Activated CD4-positive, alpha-beta memory T cell treated with anti-CD3 and anti-CD28 coated beads, Interleukin-2, amount 10 ng/mL, durations not matched to agents 7 days and 5 days (primary cell): ENCODE measurements at regions not wholly inside any gene's neighbourhood (a gene's known extent, or its start where the extent isn't known, plus 50 kb on each side); places are given as distances from the start of the nearest gene placed in this dataset.

Source experiments
- CTCF ChIA-PET: fragments of 350-600 bp; sonication (Branson Sonifier 250); formaldehyde crosslinking; loops from one replicate; lab custom pipeline; 2021; ENCODE audit warnings: antibody characterized with exemption, inconsistent platforms; lab: Charles Lee
- POLR2A ChIA-PET: fragments of 350-600 bp; sonication (Branson Sonifier 250); formaldehyde crosslinking; loops from one replicate; lab custom pipeline; 2021; ENCODE audit warnings: antibody characterized with exemption; lab: Charles Lee
- DNase-seq: peaks from one replicate; pipeline ENCODE4 v3.0.0-alpha.2; 2020
- H3K27ac Mint-ChIP-seq: one replicate; pipeline ENCODE4 v1.8.0; 2021; ENCODE audit warnings: mild to moderate bottlenecking, mixed read lengths
- H3K27me3 Mint-ChIP-seq: one replicate; pipeline ENCODE4 v1.8.0; 2021; ENCODE audit warnings: mixed read lengths
- H3K36me3 Mint-ChIP-seq: one replicate; pipeline ENCODE4 v1.8.0; 2021; ENCODE audit warnings: low read depth, mixed read lengths
- H3K4me1 Mint-ChIP-seq: one replicate; pipeline ENCODE4 v1.8.0; 2021; ENCODE audit warnings: mixed read lengths
- H3K4me3 Mint-ChIP-seq: one replicate; pipeline ENCODE4 v1.8.0; 2021; ENCODE audit warnings: mild to moderate bottlenecking, mixed read lengths
- H3K9me3 Mint-ChIP-seq: one replicate; pipeline ENCODE4 v1.8.0; 2021; ENCODE audit warnings: mixed read lengths

- no peaks in the 10 kb centered on the region for H3K36me3 Mint-ChIP-seq
- H3K4me1 Mint-ChIP-seq, result no peaks in the 10 kb centered on the region
- POLR2A ChIA-PET, result no interaction called here
- CTCF ChIA-PET, result no interaction called here
- H3K9me3 Mint-ChIP-seq, result peaks cover 6% of the 10 kb centered on the region
- H3K27ac Mint-ChIP-seq, result no peak overlapping the region
- H3K27me3 Mint-ChIP-seq, result no peaks in the 10 kb centered on the region
- no peak overlapping the region for H3K4me3 Mint-ChIP-seq
- DNase-seq, result no peak
These were observed 220.0 kb downstream of the C3orf38 start for GRCh38 chr3:88369767-88370166.

- H3K4me1 Mint-ChIP-seq, result peaks cover 7% of the 10 kb centered on the region
- no peaks in the 10 kb centered on the region for H3K36me3 Mint-ChIP-seq
- no peak overlapping the region for H3K27ac Mint-ChIP-seq
- POLR2A ChIA-PET, result no interaction called here
- H3K27me3 Mint-ChIP-seq, result no peaks in the 10 kb centered on the region
- H3K4me3 Mint-ChIP-seq, result no peak overlapping the region
- H3K9me3 Mint-ChIP-seq, result peaks cover 9% of the 10 kb centered on the region
- DNase-seq, result no peak
- CTCF ChIA-PET, result no interaction called here
These were observed 235.3 kb downstream of the C3orf38 start for GRCh38 chr3:88385090-88385489.

GRCh38 chr3:88398581-88398980 lies 248.8 kb downstream of the C3orf38 start:
- Mint-ChIP-seq H3K9me3 (peaks cover 2% of the 10 kb centered on the region), H3K36me3 (no peaks in the 10 kb centered on the region), H3K27ac (no peak overlapping the region), H3K4me1 (no peaks in the 10 kb centered on the region), H3K27me3 (no peaks in the 10 kb centered on the region), H3K4me3 (no peak overlapping the region)
- no peak for DNase-seq
- ChIA-PET CTCF (no interaction called here), POLR2A (no interaction called here)

GRCh38 chr3:88403319-88403718 lies 253.6 kb downstream of the C3orf38 start:
- CTCF ChIA-PET, result no interaction called here
- H3K27ac Mint-ChIP-seq, result no peak overlapping the region
- POLR2A ChIA-PET, result no interaction called here
- no peaks in the 10 kb centered on the region for H3K27me3 Mint-ChIP-seq
- H3K4me3 Mint-ChIP-seq, result no peak overlapping the region
- no peaks in the 10 kb centered on the region for H3K4me1 Mint-ChIP-seq
- no peaks in the 10 kb centered on the region for H3K9me3 Mint-ChIP-seq
- H3K36me3 Mint-ChIP-seq, result no peaks in the 10 kb centered on the region
- DNase-seq, result no peak

GRCh38 chr3:88408097-88408496 lies 258.3 kb downstream of the C3orf38 start:
- H3K4me3 Mint-ChIP-seq, result no peak overlapping the region
- POLR2A ChIA-PET, result no interaction called here
- peaks cover 6% of the 10 kb centered on the region for H3K4me1 Mint-ChIP-seq
- no peaks in the 10 kb centered on the region for H3K9me3 Mint-ChIP-seq
- no peaks in the 10 kb centered on the region for H3K36me3 Mint-ChIP-seq
- no peaks in the 10 kb centered on the region for H3K27me3 Mint-ChIP-seq
- CTCF ChIA-PET, result no interaction called here
- no peak overlapping the region for H3K27ac Mint-ChIP-seq
- no peak for DNase-seq

- H3K36me3 Mint-ChIP-seq, result no peaks in the 10 kb centered on the region
- no peaks in the 10 kb centered on the region for H3K9me3 Mint-ChIP-seq
- H3K27ac Mint-ChIP-seq, result no peak overlapping the region
- ChIA-PET CTCF (no interaction called here), POLR2A (no interaction called here)
- H3K4me1 Mint-ChIP-seq, result peaks cover 6% of the 10 kb centered on the region
- H3K27me3 Mint-ChIP-seq, result no peaks in the 10 kb centered on the region
- DNase-seq, result no peak
- H3K4me3 Mint-ChIP-seq, result no peak overlapping the region
These were observed 259.2 kb downstream of the C3orf38 start for GRCh38 chr3:88408935-88409334.

GRCh38 chr3:88410259-88410658 lies 260.5 kb downstream of the C3orf38 start:
- Mint-ChIP-seq H3K36me3 (no peaks in the 10 kb centered on the region), H3K27ac (no peak overlapping the region), H3K4me1 (peaks cover 6% of the 10 kb centered on the region), H3K9me3 (no peaks in the 10 kb centered on the region), H3K27me3 (no peaks in the 10 kb centered on the region), H3K4me3 (no peak overlapping the region)
- CTCF ChIA-PET, result no interaction called here
- no peak for DNase-seq
- POLR2A ChIA-PET, result no interaction called here

GRCh38 chr3:88412346-88412745 lies 262.6 kb downstream of the C3orf38 start:
- H3K36me3 Mint-ChIP-seq, result no peaks in the 10 kb centered on the region
- peaks cover 6% of the 10 kb centered on the region for H3K4me1 Mint-ChIP-seq
- H3K27me3 Mint-ChIP-seq, result no peaks in the 10 kb centered on the region
- H3K4me3 Mint-ChIP-seq, result no peak overlapping the region
- ChIA-PET POLR2A (no interaction called here), CTCF (no interaction called here)
- no peak for DNase-seq
- H3K27ac Mint-ChIP-seq, result no peak overlapping the region
- no peaks in the 10 kb centered on the region for H3K9me3 Mint-ChIP-seq

- no peaks in the 10 kb centered on the region for H3K4me1 Mint-ChIP-seq
- no peaks in the 10 kb centered on the region for H3K27me3 Mint-ChIP-seq
- no peaks in the 10 kb centered on the region for H3K36me3 Mint-ChIP-seq
- POLR2A ChIA-PET, result no interaction called here
- no peaks in the 10 kb centered on the region for H3K9me3 Mint-ChIP-seq
- H3K4me3 Mint-ChIP-seq, result no peak overlapping the region
- no peak for DNase-seq
- CTCF ChIA-PET, result no interaction called here
- no peak overlapping the region for H3K27ac Mint-ChIP-seq
These were observed 266.7 kb downstream of the C3orf38 start for GRCh38 chr3:88416436-88416835.

GRCh38 chr3:88418219-88418618 lies 268.5 kb downstream of the C3orf38 start:
- no peaks in the 10 kb centered on the region for H3K27me3 Mint-ChIP-seq
- DNase-seq, result no peak
- H3K4me3 Mint-ChIP-seq, result no peak overlapping the region
- H3K9me3 Mint-ChIP-seq, result no peaks in the 10 kb centered on the region
- H3K27ac Mint-ChIP-seq, result no peak overlapping the region
- CTCF ChIA-PET, result no interaction called here
- no peaks in the 10 kb centered on the region for H3K36me3 Mint-ChIP-seq
- POLR2A ChIA-PET, result no interaction called here
- H3K4me1 Mint-ChIP-seq, result no peaks in the 10 kb centered on the region

GRCh38 chr3:88433568-88433967 lies 283.8 kb downstream of the C3orf38 start:
- no peaks in the 10 kb centered on the region for H3K27me3 Mint-ChIP-seq
- no peaks in the 10 kb centered on the region for H3K36me3 Mint-ChIP-seq
- no peaks in the 10 kb centered on the region for H3K4me1 Mint-ChIP-seq
- ChIA-PET CTCF (no interaction called here), POLR2A (no interaction called here)
- H3K27ac Mint-ChIP-seq, result no peak overlapping the region
- no peak for DNase-seq
- H3K4me3 Mint-ChIP-seq, result no peak overlapping the region
- no peaks in the 10 kb centered on the region for H3K9me3 Mint-ChIP-seq

GRCh38 chr3:88434001-88434400 lies 284.2 kb downstream of the C3orf38 start:
- Mint-ChIP-seq H3K4me3 (no peak overlapping the region), H3K27ac (no peak overlapping the region), H3K27me3 (no peaks in the 10 kb centered on the region), H3K4me1 (no peaks in the 10 kb centered on the region), H3K9me3 (no peaks in the 10 kb centered on the region), H3K36me3 (no peaks in the 10 kb centered on the region)
- ChIA-PET POLR2A (no interaction called here), CTCF (no interaction called here)
- no peak for DNase-seq

GRCh38 chr3:88440701-88441100 lies 290.9 kb downstream of the C3orf38 start:
- POLR2A ChIA-PET, result no interaction called here
- H3K9me3 Mint-ChIP-seq, result no peaks in the 10 kb centered on the region
- H3K4me1 Mint-ChIP-seq, result no peaks in the 10 kb centered on the region
- CTCF ChIA-PET, result no interaction called here
- no peak overlapping the region for H3K4me3 Mint-ChIP-seq
- no peak overlapping the region for H3K27ac Mint-ChIP-seq
- H3K27me3 Mint-ChIP-seq, result no peaks in the 10 kb centered on the region
- no peak for DNase-seq
- no peaks in the 10 kb centered on the region for H3K36me3 Mint-ChIP-seq

- POLR2A ChIA-PET, result no interaction called here
- no peaks in the 10 kb centered on the region for H3K4me1 Mint-ChIP-seq
- H3K27me3 Mint-ChIP-seq, result no peaks in the 10 kb centered on the region
- CTCF ChIA-PET, result no interaction called here
- no peaks in the 10 kb centered on the region for H3K36me3 Mint-ChIP-seq
- H3K27ac Mint-ChIP-seq, result no peak overlapping the region
- H3K9me3 Mint-ChIP-seq, result no peaks in the 10 kb centered on the region
- no peak for DNase-seq
- H3K4me3 Mint-ChIP-seq, result no peak overlapping the region
These were observed 293.3 kb downstream of the C3orf38 start for GRCh38 chr3:88443066-88443465.

GRCh38 chr3:88444251-88444650 lies 294.5 kb downstream of the C3orf38 start:
- Mint-ChIP-seq H3K4me3 (no peak overlapping the region), H3K27me3 (no peaks in the 10 kb centered on the region), H3K9me3 (no peaks in the 10 kb centered on the region), H3K36me3 (no peaks in the 10 kb centered on the region), H3K4me1 (no peaks in the 10 kb centered on the region), H3K27ac (no peak overlapping the region)
- CTCF ChIA-PET, result no interaction called here
- POLR2A ChIA-PET, result no interaction called here
- DNase-seq, result no peak
